H1 (cell line): ENCODE measurements at regions not wholly inside any gene's neighbourhood (a gene's known extent, or its start where the extent isn't known, plus 50 kb on each side); places are given as distances from the start of the nearest gene placed in this dataset.

ENCODE experiments used
- CTCF ChIA-PET: fragments of 300-600 bp; sonication (Branson Sonifier 250); formaldehyde crosslinking; loops from one replicate; lab custom pipeline; 2021; ENCODE audit not compliant: partially characterized antibody; lab: Charles Lee
- POLR2A ChIA-PET: fragments of 300-600 bp; sonication (Branson Sonifier 250); formaldehyde crosslinking; loops from one replicate; lab custom pipeline; 2021; ENCODE audit warnings: inconsistent platforms; ENCODE audit not compliant: partially characterized antibody; lab: Charles Lee
- DNase-seq, 2 experiments: peaks; one replicate each; pipeline versions ENCODE4 v3.0.0 to v3.0.0-alpha.2; 2010 to 2022; ENCODE audit warnings: low spot score in 2 of 2, low read depth in 1 of 2, mixed read lengths in 1 of 2
- FAIRE-seq: peaks from 2 replicates; lab custom pipeline; 2011; peaks lifted over from hg19 to GRCh38; lab: Jason Lieb, UNC
- H2AFZ ChIP-seq: 2 replicates; pipeline ENCODE4 v1.8.1; 2012; ENCODE audit warnings: low read length, inconsistent platforms
- H2AK5ac ChIP-seq: 2 replicates; pipeline ENCODE4 v1.6.1; 2013; ENCODE audit warnings: low read depth, low read length
- H2BK120ac ChIP-seq: replicated peaks from 2 replicates; pipeline ENCODE3; 2013; ENCODE audit warnings: low read depth, low read length, inconsistent platforms
- H2BK12ac ChIP-seq: 2 replicates; pipeline ENCODE4 v1.6.1; 2013; ENCODE audit warnings: low read depth, low read length
- H2BK15ac ChIP-seq: 2 replicates; pipeline ENCODE4 v1.6.1; 2013; ENCODE audit warnings: low read length
- H2BK20ac ChIP-seq: 2 replicates; pipeline ENCODE4 v1.6.1; 2013; ENCODE audit warnings: low read length
- H2BK5ac ChIP-seq: 2 replicates; pipeline ENCODE4 v1.6.1; 2013; ENCODE audit warnings: low read depth, low read length
- H3K14ac ChIP-seq: 2 replicates; pipeline ENCODE4 v1.6.1; 2013; ENCODE audit warnings: inconsistent platforms; ENCODE audit not compliant: insufficient read length
- H3K18ac ChIP-seq: 2 replicates; pipeline ENCODE4 v1.6.1; 2013; ENCODE audit warnings: low read length; ENCODE audit errors: extremely low read depth
- H3K23ac ChIP-seq: 2 replicates; pipeline ENCODE4 v1.6.1; 2013; ENCODE audit warnings: inconsistent platforms; ENCODE audit not compliant: insufficient read length
- H3K23me2 ChIP-seq: 2 replicates; pipeline ENCODE4 v1.6.1; 2013; ENCODE audit warnings: low read depth, low read length
- H3K27ac ChIP-seq: 2 replicates; pipeline ENCODE4 v1.6.1; 2011; ENCODE audit warnings: low read depth, low read length, inconsistent platforms
- H3K27me3 ChIP-seq, 4 experiments: replicated peaks in 1 of 4; 1 replicate in 1 of 4; 2 replicates in 3 of 4; pipeline versions ENCODE4 v1.6.1 to v1.8.1; 2011 to 2013; ENCODE audit warnings: low read length in 3 of 4, mild to moderate bottlenecking in 3 of 4, inconsistent platforms in 2 of 4, mixed read lengths in 2 of 4, moderate library complexity in 1 of 4; ENCODE audit not compliant: control insufficient read depth in 3 of 4, insufficient read depth in 3 of 4; ENCODE audit errors: extremely low read depth in 1 of 4
- H3K36me3 ChIP-seq, 4 experiments: 2 replicates each; pipeline versions ENCODE4 v1.6.1 to v1.8.1; 2011 to 2013; ENCODE audit warnings: mild to moderate bottlenecking in 4 of 4, low read length in 3 of 4, moderate library complexity in 2 of 4, control low read depth in 1 of 4, inconsistent platforms in 1 of 4; ENCODE audit not compliant: insufficient read depth in 4 of 4, control insufficient read depth in 2 of 4
- H3K4ac ChIP-seq: replicated peaks from 2 replicates; pipeline ENCODE3; 2013; ENCODE audit warnings: low read length, low read depth, mixed read lengths, inconsistent platforms; ENCODE audit not compliant: insufficient read length
- H3K4me1 ChIP-seq, 4 experiments: replicated peaks in 1 of 4; 1 replicate in 1 of 4; 2 replicates in 3 of 4; pipeline versions ENCODE4 v1.6.1 to v1.8.1; 2011 to 2013; ENCODE audit warnings: low read length in 3 of 4, inconsistent platforms in 2 of 4, mixed read lengths in 1 of 4; ENCODE audit not compliant: insufficient read depth in 4 of 4, control insufficient read depth in 3 of 4
- H3K4me2 ChIP-seq, 2 experiments: 2 replicates each; pipeline versions ENCODE4 v1.6.1 to v1.8.1; 2011 to 2013; ENCODE audit warnings: low read depth in 2 of 2, low read length in 2 of 2, control low read depth in 1 of 2, inconsistent platforms in 1 of 2, mild to moderate bottlenecking in 1 of 2; ENCODE audit not compliant: insufficient read depth in 1 of 2
- H3K4me3 ChIP-seq, 4 experiments: fragments of 200-600, 300-600 bp in 1 of 4; sonication (generic), shearing (Covaris generic), sonication (Bioruptor Twin) in 1 of 4; 2 replicates each; pipeline versions ENCODE4 v1.5.1 to v1.8.1; 2011 to 2016; ENCODE audit warnings: low read length in 4 of 4, low read depth in 3 of 4, control low read depth in 2 of 4, inconsistent platforms in 2 of 4, mild to moderate bottlenecking in 2 of 4, mixed read lengths in 1 of 4, moderate library complexity in 1 of 4; ENCODE audit not compliant: insufficient read depth in 2 of 4; ENCODE audit errors: extremely low read depth in 1 of 4
- H3K56ac ChIP-seq: replicated peaks from 2 replicates; pipeline ENCODE3; 2013; ENCODE audit warnings: low read depth, mild to moderate bottlenecking, mixed read lengths, low read length, inconsistent platforms; ENCODE audit not compliant: insufficient read length
- H3K79me1 ChIP-seq: 2 replicates; pipeline ENCODE4 v1.6.1; 2013; ENCODE audit warnings: low read depth, low read length, control low read depth
- H3K79me2 ChIP-seq, 2 experiments: 2 replicates each; pipeline versions ENCODE4 v1.6.1 to v1.8.1; 2012 to 2013; ENCODE audit warnings: low read length in 2 of 2, mild to moderate bottlenecking in 2 of 2, inconsistent platforms in 1 of 2; ENCODE audit not compliant: insufficient read depth in 2 of 2, control insufficient read depth in 1 of 2
- H3K9ac ChIP-seq, 4 experiments: replicated peaks in 1 of 4; 1 replicate in 1 of 4; 2 replicates in 3 of 4; pipeline versions ENCODE4 v1.6.1 to v1.8.1; 2011 to 2013; ENCODE audit warnings: low read depth in 3 of 4, low read length in 3 of 4, control low read depth in 2 of 4, mild to moderate bottlenecking in 2 of 4, moderate library complexity in 2 of 4, inconsistent platforms in 1 of 4; ENCODE audit errors: extremely low read depth in 1 of 4
- H3K9me3 ChIP-seq, 2 experiments: 2 replicates each; pipeline versions ENCODE4 v1.6.1 to v1.8.1; 2012 to 2013; ENCODE audit warnings: mild to moderate bottlenecking in 2 of 2, moderate library complexity in 2 of 2, control low read depth in 1 of 2, inconsistent platforms in 1 of 2, low read depth in 1 of 2, low read length in 1 of 2, mixed read lengths in 1 of 2; ENCODE audit not compliant: insufficient read depth in 2 of 2
- H4K20me1 ChIP-seq, 2 experiments: replicated peaks in 1 of 2; 2 replicates each; pipeline versions ENCODE3 to v1.8.1; 2011 to 2013; ENCODE audit warnings: inconsistent platforms in 2 of 2, low read length in 2 of 2, mild to moderate bottlenecking in 1 of 2; ENCODE audit not compliant: insufficient read depth in 2 of 2, control insufficient read depth in 1 of 2
- H4K5ac ChIP-seq: 2 replicates; pipeline ENCODE4 v1.6.1; 2013; ENCODE audit warnings: low read length, low read depth, mixed read lengths, inconsistent platforms; ENCODE audit not compliant: insufficient read length
- H4K8ac ChIP-seq: 2 replicates; pipeline ENCODE4 v1.8.0; 2013; ENCODE audit warnings: mild to moderate bottlenecking, moderate library complexity, low read length, inconsistent platforms; ENCODE audit not compliant: insufficient read depth; ENCODE audit errors: extremely low read depth
- H4K91ac ChIP-seq: replicated peaks from 2 replicates; pipeline ENCODE3; 2013; ENCODE audit warnings: low read length, mixed read lengths, inconsistent platforms; ENCODE audit not compliant: insufficient read length
- FOSL1 ChIP-seq: IDR thresholded peaks from 2 replicates; pipeline ENCODE4 v1.6.1; 2011; ENCODE audit warnings: mild to moderate bottlenecking, low read depth, low read length, moderate library complexity; ENCODE audit not compliant: insufficient read depth

DNA sequence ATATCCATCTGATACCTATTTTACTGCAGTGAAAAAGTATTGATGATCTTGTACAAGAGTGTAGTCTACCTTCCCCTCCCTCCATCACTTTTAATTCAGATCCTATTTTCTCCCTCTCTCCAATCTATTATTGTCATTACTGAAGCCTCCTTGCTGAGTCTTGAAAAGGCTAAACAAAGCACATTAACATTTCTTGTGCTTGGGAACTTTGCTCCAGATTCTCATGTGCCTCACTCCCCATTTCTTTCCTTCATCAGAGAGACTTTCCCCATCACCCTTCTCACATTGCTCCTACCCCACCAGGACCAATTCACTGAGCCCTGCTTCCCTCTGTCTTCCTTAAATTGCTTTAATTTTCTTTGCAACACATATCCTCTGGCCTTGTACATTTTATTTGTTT, 736.2 kb upstream of the GCFC2 start:
- H3K9me3 ChIP-seq, result peaks cover 6 to 9% of the 10 kb centered on the region in 2 experiments; a peak in 2 of 4 replicates
- no peak for DNase-seq
- H3K4me2 ChIP-seq, result no peak overlapping the region

More for the DNA sequence above, 736.2 kb upstream of the GCFC2 start:
- Histone ChIP-seq H3K14ac (no peak overlapping the region), H2BK120ac (no peak overlapping the region), H3K4me1 (peaks cover 0 to 6% (median 0%) of the 10 kb centered on the region in 4 experiments; a peak in 1 of 7 replicates), H3K9ac (no peak overlapping the region), H3K23ac (no peak overlapping the region), H2BK20ac (no peak overlapping the region), H2BK15ac (no peak overlapping the region), H2BK5ac (no peak overlapping the region), H2AK5ac (no peak overlapping the region), H4K8ac (no peak overlapping the region), H3K4ac (no peak overlapping the region), H3K23me2 (no peaks in the 10 kb centered on the region)
- no peak for FAIRE-seq
- CTCF ChIA-PET, result no interaction called here
- TF ChIP-seq FOSL1, result no peak
- TF ChIP-seq, all 59 proteins: peak for 0
- Histone ChIP-seq H3K79me1 (no peaks in the 10 kb centered on the region), H3K27me3 (no peaks in the 10 kb centered on the region), H3K36me3 (peaks cover 0 to 3% (median 0%) of the 10 kb centered on the region in 4 experiments; a peak in 1 of 8 replicates), H4K5ac (no peak overlapping the region), H4K91ac (no peak overlapping the region), H3K56ac (no peak overlapping the region), H3K79me2 (no peaks in the 10 kb centered on the region), H3K18ac (no peak overlapping the region), H4K20me1 (no peaks in the 10 kb centered on the region), H2BK12ac (no peak overlapping the region), H2AFZ (no peak overlapping the region), H3K27ac (no peak overlapping the region), H3K4me3 (no peak overlapping the region)
- POLR2A ChIA-PET, result no interaction called here
